HL-60 (cell line): ENCODE measurements at regions not wholly inside any gene's neighbourhood (a gene's known extent, or its start where the extent isn't known, plus 50 kb on each side); places are given as distances from the start of the nearest gene placed in this dataset.
"Not testable (repeated sequence)": the region's sequence is repeated elsewhere in the genome, so short reads cannot be mapped to it uniquely, and the experiment has no call there.

Experiments
- DNase-seq, 2 experiments: peaks; one replicate each; pipeline ENCODE4 v3.0.0-alpha.2; 2010 to 2020; ENCODE audit warnings: low read depth in 1 of 2, low spot score in 1 of 2
- H3K27ac ChIP-seq: fragments of 250-450 bp; sonication (Bioruptor Pico); replicated peaks from 2 replicates; pipeline ENCODE4 v1.5.1; 2020; ENCODE audit warnings: mild to moderate bottlenecking, moderate library complexity
- H3K27me3 ChIP-seq: fragments of 250-450 bp; sonication (Bioruptor Pico); 2 replicates; pipeline ENCODE4 v1.5.1; 2021; ENCODE audit warnings: mild to moderate bottlenecking, moderate library complexity; ENCODE audit not compliant: insufficient read depth, poor library complexity, severe bottlenecking
- H3K4me3 ChIP-seq: replicated peaks from 2 replicates; pipeline ENCODE4 v1.5.1; 2011; ENCODE audit warnings: mild to moderate bottlenecking, control low read depth, low read length; ENCODE audit not compliant: insufficient read depth
- CTCF ChIP-seq: IDR thresholded peaks from one replicate; pipeline ENCODE4 v1.5.1; 2011; ENCODE audit warnings: low read length, control low read depth, inconsistent platforms; ENCODE audit not compliant: insufficient read depth
- GABPA ChIP-seq: IDR thresholded peaks from 2 replicates; pipeline ENCODE4 v1.6.1; 2012; ENCODE audit warnings: low read depth
- POLR2AphosphoS5 ChIP-seq: IDR thresholded peaks from 2 replicates; pipeline ENCODE4 v1.6.1; 2012; ENCODE audit warnings: low read depth
- REST ChIP-seq: IDR thresholded peaks from 2 replicates; pipeline ENCODE4 v1.6.1; 2012; ENCODE audit warnings: low read depth; ENCODE audit not compliant: insufficient replicate concordance
- SPI1 ChIP-seq: IDR thresholded peaks from 2 replicates; pipeline ENCODE4 v1.6.1; 2012; ENCODE audit warnings: low read depth, mild to moderate bottlenecking, borderline replicate concordance

- DNase-seq: no peak
- Histone ChIP-seq H3K27me3 (no peaks in the 10 kb centered on the region), H3K27ac (no peak overlapping the region), H3K4me3 (no peak overlapping the region)
- no peak for TF ChIP-seq CTCF
- no peak for TF ChIP-seq POLR2AphosphoS5
- no peak for TF ChIP-seq GABPA
- no peak for TF ChIP-seq REST
- TF ChIP-seq SPI1: no peak
These were observed 165.1 kb downstream of the FBXO4 start for GRCh38 chr5:42090162-42090561.

- not testable (repeated sequence) for H3K4me3 ChIP-seq, DNase-seq, H3K27ac ChIP-seq, H3K27me3 ChIP-seq
These were observed 174.8 kb downstream of the FBXO4 start for GRCh38 chr5:42099846-42100245.

GRCh38 chr5:42108468-42108867, 183.4 kb downstream of the FBXO4 start:
- DNase-seq: no peak
- Histone ChIP-seq H3K4me3 (no peak overlapping the region), H3K27ac (no peak overlapping the region), H3K27me3 (no peaks in the 10 kb centered on the region)
- no peak for TF ChIP-seq GABPA
- no peak for TF ChIP-seq CTCF
- no peak for TF ChIP-seq REST
- no peak for TF ChIP-seq SPI1
- TF ChIP-seq POLR2AphosphoS5: no peak

- H3K4me3 ChIP-seq: no peak overlapping the region
- no peak for DNase-seq
- no peak overlapping the region for H3K27ac ChIP-seq
- no peaks in the 10 kb centered on the region for H3K27me3 ChIP-seq
- TF ChIP-seq POLR2AphosphoS5 (no peak), REST (no peak), CTCF (no peak), GABPA (no peak), SPI1 (no peak)
These were observed 184.0 kb downstream of the FBXO4 start for GRCh38 chr5:42109006-42109572.

GRCh38 chr5:42115721-42116120, 190.6 kb downstream of the FBXO4 start:
- not testable (repeated sequence) for H3K4me3 ChIP-seq, H3K27ac ChIP-seq, H3K27me3 ChIP-seq, DNase-seq
